M059J (cell line): ENCODE measurements at regions not wholly inside any gene's neighbourhood (a gene's known extent, or its start where the extent isn't known, plus 50 kb on each side); places are given as distances from the start of the nearest gene placed in this dataset.
"Not testable (repeated sequence)": the region's sequence is repeated elsewhere in the genome, so short reads cannot be mapped to it uniquely, and the experiment has no call there.

ENCODE experiments used
- DNase-seq: peaks from one replicate; pipeline ENCODE4 v3.0.0-alpha.2; 2012; ENCODE audit warnings: low read depth

- DNase-seq, result no peak
These were observed 102.8 kb downstream of the TNFAIP3 start for GRCh38 chr6:137969874-137970273.

- DNase-seq, result no peak
These were observed 103.3 kb downstream of the TNFAIP3 start for GRCh38 chr6:137970368-137970767.

- no peak for DNase-seq
These were observed 106.1 kb downstream of the TNFAIP3 start for GRCh38 chr6:137973201-137973600.

- peak; percentile 37 for DNase-seq
These were observed 108.3 kb downstream of the TNFAIP3 start for GRCh38 chr6:137975188-137975940.

- DNase-seq, result no peak
These were observed 109.4 kb downstream of the TNFAIP3 start for GRCh38 chr6:137976430-137976829.

GRCh38 chr6:137977206-137977605, 110.1 kb downstream of the TNFAIP3 start:
- DNase-seq, result no peak

- DNase-seq, result no peak
These were observed 110.8 kb downstream of the TNFAIP3 start for GRCh38 chr6:137977814-137978213.

- DNase-seq, result peak; percentile 63
These were observed 111.3 kb downstream of the TNFAIP3 start for GRCh38 chr6:137978252-137978896.

GRCh38 chr6:137979263-137979662, 112.2 kb downstream of the TNFAIP3 start:
- DNase-seq, result not testable (repeated sequence)

GRCh38 chr6:137980777-137981176, 113.7 kb downstream of the TNFAIP3 start:
- DNase-seq, result no peak

GRCh38 chr6:137981758-137982157, 114.7 kb downstream of the TNFAIP3 start:
- no peak for DNase-seq

- no peak for DNase-seq
These were observed 115.5 kb downstream of the TNFAIP3 start for GRCh38 chr6:137982418-137983189.

GRCh38 chr6:137983269-137983668, 116.2 kb downstream of the TNFAIP3 start:
- no peak for DNase-seq

- peak; percentile 15 for DNase-seq
These were observed 117.6 kb downstream of the PERP start for GRCh38 chr6:137989664-137990063.

- DNase-seq, result peak; percentile 71
These were observed 111.8 kb downstream of the PERP start for GRCh38 chr6:137995371-137995770.

GRCh38 chr6:137998461-137999019, 108.7 kb downstream of the PERP start:
- no peak for DNase-seq

- no peak for DNase-seq
These were observed 107.4 kb downstream of the PERP start for GRCh38 chr6:137999815-138000214.

- DNase-seq, result no peak
These were observed 106.3 kb downstream of the PERP start for GRCh38 chr6:138000941-138001340.

GRCh38 chr6:138001750-138002349, 105.4 kb downstream of the PERP start:
- DNase-seq, result peak; percentile 63

GRCh38 chr6:138004430-138005287, 102.6 kb downstream of the PERP start:
- peak; percentile 50 for DNase-seq

GRCh38 chr6:138005846-138006245, 101.4 kb downstream of the PERP start:
- DNase-seq, result no peak
